ENCODE measurements at regions not wholly inside any gene's neighbourhood (a gene's known extent, or its start where the extent isn't known, plus 50 kb on each side); places are given as distances from the start of the nearest gene placed in this dataset.
"Not testable (repeated sequence)": the region's sequence is repeated elsewhere in the genome, so short reads cannot be mapped to it uniquely, and the experiment has no call there.

DNA sequence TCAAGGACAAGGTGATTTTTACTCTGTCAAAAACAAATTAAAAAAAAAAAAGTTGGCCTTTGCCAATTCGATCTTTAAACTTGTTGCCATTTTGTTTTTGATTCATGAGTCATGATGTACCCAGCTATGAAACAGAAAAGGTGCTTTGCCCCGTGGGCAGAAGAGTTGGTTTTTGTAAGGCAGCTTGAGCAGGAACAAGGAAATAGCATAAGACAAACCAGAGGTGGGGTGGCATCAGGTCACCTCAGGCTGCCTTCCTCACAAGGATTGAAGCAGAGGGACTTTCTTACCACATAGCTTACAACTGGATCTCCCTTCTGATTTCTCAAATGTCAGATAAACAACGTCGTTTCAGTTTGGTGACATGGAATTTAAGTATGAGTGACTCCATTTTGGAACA, 123.8 kb downstream of the ARL4C start:
- no peaks in the 10 kb centered on the region for H3K36me3 ChIP-seq (ENCODE audit: insufficient read depth, low read depth, low read length)
- H3K27ac ChIP-seq (ENCODE audit: low read length) = no peak overlapping the region
- H3K9me3 ChIP-seq (ENCODE audit: insufficient read depth, low read depth, low read length) = no peaks in the 10 kb centered on the region
- H3K27me3 ChIP-seq (ENCODE audit: insufficient read depth, low read length) = no peaks in the 10 kb centered on the region
- H3K9ac ChIP-seq (ENCODE audit: low read depth, low read length) = no peak overlapping the region
- no peak overlapping the region for H3K4me3 ChIP-seq (ENCODE audit: low read length)
- peaks cover 5% of the 10 kb centered on the region for H3K4me1 ChIP-seq (ENCODE audit: insufficient read depth, low read length)

GRCh38 chr2:234372506-234372905, 124.4 kb downstream of the ARL4C start:
- Histone ChIP-seq H3K27me3 (ENCODE audit: insufficient read depth, low read length) (no peaks in the 10 kb centered on the region), H3K27ac (ENCODE audit: low read length) (no peak overlapping the region), H3K4me3 (ENCODE audit: low read length) (no peak overlapping the region), H3K9ac (ENCODE audit: low read depth, low read length) (no peak overlapping the region), H3K9me3 (ENCODE audit: insufficient read depth, low read depth, low read length) (no peaks in the 10 kb centered on the region), H3K36me3 (ENCODE audit: insufficient read depth, low read depth, low read length) (no peaks in the 10 kb centered on the region), H3K4me1 (ENCODE audit: insufficient read depth, low read length) (peaks cover 4% of the 10 kb centered on the region)

DNA sequence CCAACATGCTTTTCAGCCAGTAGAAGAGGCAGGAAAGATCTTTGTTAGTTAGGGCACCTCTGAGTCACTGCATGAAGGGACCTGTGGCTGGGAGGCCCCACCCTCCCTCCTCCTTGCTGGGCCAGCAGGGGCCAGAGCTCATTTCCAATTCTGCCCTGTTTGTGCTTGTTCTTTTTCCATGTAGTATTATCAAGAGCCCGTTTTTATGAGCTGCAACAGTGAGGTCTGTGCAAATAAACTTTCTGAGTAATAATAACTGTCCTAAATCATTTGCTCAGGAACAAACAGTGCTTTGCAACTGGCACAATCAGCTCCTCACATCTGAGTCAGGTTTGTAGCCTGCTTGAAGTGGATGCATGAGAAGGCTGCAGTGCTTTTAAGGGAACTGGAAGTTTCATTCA, 128.0 kb downstream of the ARL4C start:
- no peaks in the 10 kb centered on the region for H3K27me3 ChIP-seq (ENCODE audit: insufficient read depth, low read length)
- H3K9ac ChIP-seq (ENCODE audit: low read depth, low read length) = no peak overlapping the region
- H3K27ac ChIP-seq (ENCODE audit: low read length) = no peak overlapping the region
- no peak overlapping the region for H3K4me3 ChIP-seq (ENCODE audit: low read length)
- no peaks in the 10 kb centered on the region for H3K9me3 ChIP-seq (ENCODE audit: insufficient read depth, low read depth, low read length)
- no peaks in the 10 kb centered on the region for H3K36me3 ChIP-seq (ENCODE audit: insufficient read depth, low read depth, low read length)
- peaks cover 13% of the 10 kb centered on the region for H3K4me1 ChIP-seq (ENCODE audit: insufficient read depth, low read length)

GRCh38 chr2:234366891-234367290, 130.0 kb downstream of the ARL4C start:
- peaks cover 22% of the 10 kb centered on the region for H3K4me1 ChIP-seq (ENCODE audit: insufficient read depth, low read length)
- no peaks in the 10 kb centered on the region for H3K9me3 ChIP-seq (ENCODE audit: insufficient read depth, low read depth, low read length)
- H3K9ac ChIP-seq (ENCODE audit: low read depth, low read length) = no peak overlapping the region
- no peak overlapping the region for H3K27ac ChIP-seq (ENCODE audit: low read length)
- H3K27me3 ChIP-seq (ENCODE audit: insufficient read depth, low read length) = no peaks in the 10 kb centered on the region
- no peak overlapping the region for H3K4me3 ChIP-seq (ENCODE audit: low read length)
- H3K36me3 ChIP-seq (ENCODE audit: insufficient read depth, low read depth, low read length) = no peaks in the 10 kb centered on the region

GRCh38 chr2:234364661-234365060, 132.2 kb downstream of the ARL4C start:
- no peak overlapping the region for H3K27ac ChIP-seq (ENCODE audit: low read length)
- no peak overlapping the region for H3K4me3 ChIP-seq (ENCODE audit: low read length)
- no peaks in the 10 kb centered on the region for H3K27me3 ChIP-seq (ENCODE audit: insufficient read depth, low read length)
- peaks cover 22% of the 10 kb centered on the region for H3K4me1 ChIP-seq (ENCODE audit: insufficient read depth, low read length)
- H3K9me3 ChIP-seq (ENCODE audit: insufficient read depth, low read depth, low read length) = no peaks in the 10 kb centered on the region
- H3K9ac ChIP-seq (ENCODE audit: low read depth, low read length) = no peak overlapping the region
- no peaks in the 10 kb centered on the region for H3K36me3 ChIP-seq (ENCODE audit: insufficient read depth, low read depth, low read length)

DNA sequence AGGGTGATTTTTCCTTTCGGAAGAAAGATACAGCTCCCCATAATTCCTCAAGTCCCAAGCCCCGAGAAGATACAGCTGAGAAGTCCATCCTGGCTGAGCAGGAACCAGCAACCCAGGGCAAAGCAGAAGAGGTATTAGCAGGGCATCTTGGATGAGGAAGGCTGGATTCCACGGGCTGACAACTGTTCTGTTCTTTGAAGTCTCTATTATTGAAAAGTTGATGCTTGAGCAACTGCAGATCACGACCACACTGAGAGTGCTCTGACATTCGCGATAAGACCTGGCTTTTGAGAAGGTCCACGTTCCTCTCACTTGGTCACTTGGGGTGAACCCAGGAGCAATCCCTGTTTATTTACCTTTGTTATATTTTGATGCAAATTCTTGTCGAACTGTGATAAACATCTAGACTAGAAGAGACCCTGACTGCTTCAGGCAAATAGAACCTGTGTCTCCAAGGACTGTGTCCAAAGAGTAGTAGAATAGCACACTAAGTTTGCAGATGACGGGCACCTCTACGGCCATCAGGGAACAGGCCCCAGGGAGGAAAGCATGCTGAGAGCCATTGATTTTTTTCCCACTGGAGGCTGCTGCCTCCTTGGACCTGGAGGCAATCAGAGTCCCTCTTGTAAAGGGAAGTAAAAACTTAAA, 133.1 kb downstream of the ARL4C start:
- H3K4me1 ChIP-seq (ENCODE audit: insufficient read depth, low read length) = peaks cover 18% of the 10 kb centered on the region
- H3K27ac ChIP-seq (ENCODE audit: low read length) = no peak overlapping the region
- peak overlapping the region; percentile 37; the same call in 1 of the 2 replicates for H3K4me3 ChIP-seq (ENCODE audit: low read length)
- H3K9ac ChIP-seq (ENCODE audit: low read depth, low read length) = peak overlapping the region; percentile 51; the same call in 1 of the 2 replicates
- H3K9me3 ChIP-seq (ENCODE audit: insufficient read depth, low read depth, low read length) = no peaks in the 10 kb centered on the region
- no peaks in the 10 kb centered on the region for H3K27me3 ChIP-seq (ENCODE audit: insufficient read depth, low read length)
- H3K36me3 ChIP-seq (ENCODE audit: insufficient read depth, low read depth, low read length) = no peaks in the 10 kb centered on the region

- peaks cover 18% of the 10 kb centered on the region for H3K4me1 ChIP-seq (ENCODE audit: insufficient read depth, low read length)
- peak overlapping the region; percentile 37 for H3K4me3 ChIP-seq (ENCODE audit: low read length)
- peak overlapping the region; percentile 51 for H3K9ac ChIP-seq (ENCODE audit: low read depth, low read length)
- no peak overlapping the region for H3K27ac ChIP-seq (ENCODE audit: low read length)
- no peaks in the 10 kb centered on the region for H3K36me3 ChIP-seq (ENCODE audit: insufficient read depth, low read depth, low read length)
- no peaks in the 10 kb centered on the region for H3K27me3 ChIP-seq (ENCODE audit: insufficient read depth, low read length)
- H3K9me3 ChIP-seq (ENCODE audit: insufficient read depth, low read depth, low read length) = no peaks in the 10 kb centered on the region
These were observed 133.8 kb downstream of the ARL4C start for GRCh38 chr2:234363011-234363487.

DNA sequence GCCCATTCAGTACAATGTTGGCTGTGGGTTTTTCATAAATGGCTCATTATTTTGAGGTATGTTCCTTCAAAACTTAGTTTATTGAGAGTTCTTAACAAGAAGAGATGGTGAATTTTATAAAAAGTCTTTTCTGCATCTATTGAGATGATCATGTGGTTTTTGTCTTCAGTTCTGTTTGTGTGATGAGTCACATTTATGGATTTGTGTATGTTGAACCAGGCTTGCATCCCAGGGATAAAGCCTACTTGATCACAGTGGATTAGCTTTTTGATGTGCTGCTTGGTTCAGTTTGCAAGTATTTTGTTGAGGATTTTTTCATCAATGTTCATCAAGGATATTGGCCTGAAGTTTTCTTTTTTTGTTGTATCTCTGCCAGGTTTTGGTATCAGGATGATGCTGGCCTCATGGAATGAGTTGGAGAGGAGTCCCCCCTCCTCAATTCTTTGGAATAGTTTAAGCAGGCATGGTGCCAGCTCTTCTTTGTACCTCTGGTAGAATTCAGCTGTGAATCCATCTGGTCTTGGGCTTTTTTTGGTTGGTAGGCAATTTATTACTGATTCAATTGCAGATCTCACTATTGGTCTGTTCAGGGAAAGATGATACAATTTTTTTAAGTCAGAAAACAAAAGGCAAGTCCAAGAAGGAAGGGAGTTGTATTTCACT, 136.4 kb downstream of the ARL4C start:
- H3K4me1 ChIP-seq (ENCODE audit: insufficient read depth, low read length) = peaks cover 11% of the 10 kb centered on the region
- H3K36me3 ChIP-seq (ENCODE audit: insufficient read depth, low read depth, low read length); H3K27ac ChIP-seq (ENCODE audit: low read length); H3K9me3 ChIP-seq (ENCODE audit: insufficient read depth, low read depth, low read length); H3K9ac ChIP-seq (ENCODE audit: low read depth, low read length); H3K4me3 ChIP-seq (ENCODE audit: low read length); H3K27me3 ChIP-seq (ENCODE audit: insufficient read depth, low read length): not testable (repeated sequence)

- Histone ChIP-seq H3K36me3 (ENCODE audit: insufficient read depth, low read depth, low read length) (no peaks in the 10 kb centered on the region), H3K9ac (ENCODE audit: low read depth, low read length) (no peak overlapping the region), H3K27me3 (ENCODE audit: insufficient read depth, low read length) (no peaks in the 10 kb centered on the region), H3K4me3 (ENCODE audit: low read length) (no peak overlapping the region), H3K27ac (ENCODE audit: low read length) (no peak overlapping the region), H3K4me1 (ENCODE audit: insufficient read depth, low read length) (peaks cover 6% of the 10 kb centered on the region; the same call in 1 of the 2 replicates), H3K9me3 (ENCODE audit: insufficient read depth, low read depth, low read length) (peaks cover 6% of the 10 kb centered on the region; the same call in 1 of the 2 replicates)
These were observed 139.2 kb downstream of the ARL4C start for GRCh38 chr2:234357666-234358065.

DNA sequence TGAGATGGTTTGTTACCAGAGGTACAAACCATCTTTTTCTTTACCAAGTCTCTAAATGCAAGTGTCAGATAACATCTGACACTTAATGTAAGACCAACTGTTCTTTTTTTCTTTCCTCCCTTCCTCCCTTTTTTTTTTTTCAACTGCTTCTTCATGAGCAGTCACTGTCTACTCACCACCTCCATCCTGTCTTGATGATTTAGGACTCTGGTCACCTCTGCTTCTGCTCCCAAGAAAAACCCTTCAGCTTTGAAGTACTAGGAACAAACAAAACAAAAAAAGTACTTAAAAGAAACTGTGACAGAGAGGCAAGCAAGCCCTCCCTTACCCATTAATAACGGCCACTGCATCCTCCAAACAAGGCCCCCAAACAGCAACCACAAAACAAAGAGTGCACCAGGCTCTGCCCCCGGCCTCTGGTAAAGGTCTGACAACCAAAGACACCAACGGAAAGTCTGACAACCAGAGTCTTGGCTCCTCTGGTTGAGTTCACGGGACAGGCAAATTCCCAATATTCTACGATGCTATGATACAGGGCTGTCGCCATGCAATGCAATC, 141.0 kb downstream of the ARL4C start:
- Histone ChIP-seq H3K4me3 (ENCODE audit: low read length) (no peak overlapping the region), H3K36me3 (ENCODE audit: insufficient read depth, low read depth, low read length) (no peaks in the 10 kb centered on the region), H3K27ac (ENCODE audit: low read length) (no peak overlapping the region), H3K4me1 (ENCODE audit: insufficient read depth, low read length) (peaks cover 6% of the 10 kb centered on the region; the same call in 1 of the 2 replicates), H3K9me3 (ENCODE audit: insufficient read depth, low read depth, low read length) (peaks cover 6% of the 10 kb centered on the region; the same call in 1 of the 2 replicates), H3K27me3 (ENCODE audit: insufficient read depth, low read length) (no peaks in the 10 kb centered on the region), H3K9ac (ENCODE audit: low read depth, low read length) (no peak overlapping the region)

GRCh38 chr2:234355021-234355720, 141.7 kb downstream of the ARL4C start:
- H3K36me3 ChIP-seq (ENCODE audit: insufficient read depth, low read depth, low read length) = no peaks in the 10 kb centered on the region
- H3K9me3 ChIP-seq (ENCODE audit: insufficient read depth, low read depth, low read length) = peaks cover 6% of the 10 kb centered on the region; the same call in 1 of the 2 replicates
- no peak overlapping the region for H3K27ac ChIP-seq (ENCODE audit: low read length)
- no peaks in the 10 kb centered on the region for H3K27me3 ChIP-seq (ENCODE audit: insufficient read depth, low read length)
- no peak overlapping the region for H3K4me3 ChIP-seq (ENCODE audit: low read length)
- H3K9ac ChIP-seq (ENCODE audit: low read depth, low read length) = no peak overlapping the region
- H3K4me1 ChIP-seq (ENCODE audit: insufficient read depth, low read length) = peaks cover 6% of the 10 kb centered on the region; the same call in 1 of the 2 replicates

Measured in iPS-20b (cell line).